CD14-positive monocyte (primary cell): ENCODE measurements at regions not wholly inside any gene's neighbourhood (a gene's known extent, or its start where the extent isn't known, plus 50 kb on each side); places are given as distances from the start of the nearest gene placed in this dataset.

Experiments
- DNase-seq, 3 donors: peaks; one replicate each; pipeline ENCODE4 v3.0.0-alpha.2; 2011 to 2022
- H2AFZ ChIP-seq: 2 replicates; pipeline ENCODE4 v1.6.0; 2012; ENCODE audit warnings: mild to moderate bottlenecking, low read depth, low read length, inconsistent platforms; ENCODE audit not compliant: insufficient read depth, poor library complexity, severe bottlenecking
- H3K27ac ChIP-seq, 2 donors: 1 replicate in 1 of 2; 2 replicates in 1 of 2; pipeline ENCODE4 v1.5.1; 2012 to 2013; ENCODE audit warnings: low read length in 2 of 2, control low read depth in 1 of 2, inconsistent platforms in 1 of 2, low read depth in 1 of 2, mild to moderate bottlenecking in 1 of 2
- H3K27me3 ChIP-seq, 2 donors: one replicate each; pipeline versions ENCODE4 v1.6.0 to v1.6.1; 2011 to 2013; ENCODE audit warnings: low read length in 2 of 2; ENCODE audit not compliant: control insufficient read depth in 2 of 2, insufficient read depth in 2 of 2
- H3K36me3 ChIP-seq, 2 donors: replicated peaks in 1 of 2; 1 replicate in 1 of 2; 2 replicates in 1 of 2; pipeline versions ENCODE4 v1.5.1 to v1.6.1; 2012 to 2013; ENCODE audit warnings: low read length in 2 of 2, control low read depth in 1 of 2, inconsistent platforms in 1 of 2, mild to moderate bottlenecking in 1 of 2; ENCODE audit not compliant: insufficient read depth in 2 of 2, control insufficient read depth in 1 of 2
- H3K4me1 ChIP-seq, 2 donors: 1 replicate in 1 of 2; 2 replicates in 1 of 2; pipeline versions ENCODE4 v1.5.1 to v1.6.1; 2012 to 2013; ENCODE audit warnings: low read length in 2 of 2, control low read depth in 1 of 2, inconsistent platforms in 1 of 2, mild to moderate bottlenecking in 1 of 2, moderate library complexity in 1 of 2; ENCODE audit not compliant: insufficient read depth in 2 of 2, control insufficient read depth in 1 of 2
- H3K4me2 ChIP-seq: replicated peaks from 2 replicates; pipeline ENCODE3; 2012; ENCODE audit warnings: low read length, moderate library complexity, mild to moderate bottlenecking; ENCODE audit not compliant: poor library complexity, severe bottlenecking; ENCODE audit errors: extremely low read depth
- H3K4me3 ChIP-seq, 3 experiments: fragments of 200-600 bp in 1 of 3; sonication (generic) in 1 of 3; replicated peaks in 1 of 3; 1 replicate in 2 of 3; 2 replicates in 1 of 3; pipeline ENCODE4 v1.5.1; 2011 to 2013; ENCODE audit warnings: low read length in 3 of 3, mild to moderate bottlenecking in 3 of 3, control low read depth in 2 of 3, low read depth in 2 of 3, inconsistent platforms in 1 of 3, moderate library complexity in 1 of 3
- H3K79me2 ChIP-seq: 2 replicates; pipeline ENCODE4 v1.6.0; 2012; ENCODE audit warnings: mild to moderate bottlenecking, control low read depth, inconsistent platforms, low read length, moderate library complexity; ENCODE audit not compliant: insufficient read depth
- H3K9ac ChIP-seq: 2 replicates; pipeline ENCODE4 v1.6.0; 2017; ENCODE audit warnings: low read length, mild to moderate bottlenecking; ENCODE audit not compliant: insufficient read depth, poor library complexity, severe bottlenecking
- H3K9me3 ChIP-seq, 2 donors: replicated peaks in 1 of 2; 1 replicate in 1 of 2; 2 replicates in 1 of 2; pipeline versions ENCODE4 v1.5.1 to v1.6.1; 2012 to 2013; ENCODE audit warnings: low read length in 2 of 2, control low read depth in 1 of 2; ENCODE audit not compliant: control insufficient read depth in 1 of 2, insufficient read depth in 1 of 2
- H4K20me1 ChIP-seq: 2 replicates; pipeline ENCODE4 v1.6.0; 2012; ENCODE audit warnings: mild to moderate bottlenecking, low read length, control low read depth, moderate library complexity; ENCODE audit not compliant: insufficient read depth
- H3K27ac Mint-ChIP-seq, 7 donors: one replicate each; pipeline ENCODE4 v1.8.0; 2020; ENCODE audit warnings: mild to moderate bottlenecking in 7 of 7, mixed read lengths in 7 of 7, moderate library complexity in 6 of 7, inconsistent platforms in 2 of 7
- H3K27me3 Mint-ChIP-seq, 3 donors: one replicate each; pipeline ENCODE4 v1.8.0; 2021 to 2022; ENCODE audit warnings: low read depth in 3 of 3, mild to moderate bottlenecking in 3 of 3, mixed read lengths in 3 of 3, moderate library complexity in 3 of 3, inconsistent platforms in 1 of 3
- H3K36me3 Mint-ChIP-seq, 2 donors: one replicate each; pipeline ENCODE4 v1.8.0; 2020; ENCODE audit warnings: mixed read lengths in 2 of 2, inconsistent platforms in 1 of 2, mild to moderate bottlenecking in 1 of 2
- H3K4me1 Mint-ChIP-seq: one replicate; pipeline ENCODE4 v1.8.0; 2020; ENCODE audit warnings: mild to moderate bottlenecking, mixed read lengths
- H3K4me3 Mint-ChIP-seq, 2 donors: one replicate each; pipeline ENCODE4 v1.8.0; 2020; ENCODE audit warnings: mild to moderate bottlenecking in 2 of 2, mixed read lengths in 2 of 2, moderate library complexity in 1 of 2
- H3K9me3 Mint-ChIP-seq, 7 donors: one replicate each; pipeline ENCODE4 v1.8.0; 2020 to 2022; ENCODE audit warnings: mixed read lengths in 7 of 7, mild to moderate bottlenecking in 6 of 7, moderate library complexity in 6 of 7, inconsistent platforms in 2 of 7
- CTCF ChIP-seq: fragments of 200-600 bp; IDR thresholded peaks from one replicate; pipeline ENCODE4 v1.8.0; 2022; ENCODE audit warnings: antibody characterized with exemption, mild to moderate bottlenecking
- WGBS: methylation state at CpG from one replicate; pipeline ENCODE4 v1.1.5; 2013; ENCODE audit warnings: missing lambda C conversion rate; ENCODE audit not compliant: insufficient coverage; 5-methylcytosine and 5-hydroxymethylcytosine counted together
- intact Hi-C, 2 donors: fragments of 100-400 bp; cut with micrococcal nuclease; formaldehyde crosslinking; loops; one replicate each; pipeline versions ENCODE4 v1.15.0 to v1.15.1; 2023

GRCh38 chrX:4484266-4484665 lies 770.8 kb upstream of the PRKX start:
- peaks cover 4 to 8% of the 10 kb centered on the region in 2 donors for H3K9me3 ChIP-seq
- Mint-ChIP-seq H3K27ac (no peak overlapping the region), H3K4me3 (no peak overlapping the region), H3K9me3 (peaks cover 0 to 13% (median 6%) of the 10 kb centered on the region in 7 donors), H3K4me1 (no peaks in the 10 kb centered on the region), H3K27me3 (no peaks in the 10 kb centered on the region), H3K36me3 (no peaks in the 10 kb centered on the region)
- H4K20me1 ChIP-seq, result no peaks in the 10 kb centered on the region
- H3K79me2 ChIP-seq, result no peaks in the 10 kb centered on the region
- no peak overlapping the region for H3K4me3 ChIP-seq
- no peak for DNase-seq
- no peak overlapping the region for H3K27ac ChIP-seq
- H3K4me2 ChIP-seq, result no peak overlapping the region
- no peak overlapping the region for H2AFZ ChIP-seq
- intact Hi-C loops, result no loop called here
- WGBS, result 100% methylated on average over 2 of the region's 5 CpGs
- H3K4me1 ChIP-seq, result no peaks in the 10 kb centered on the region
- TF ChIP-seq CTCF, result no peak
- H3K36me3 ChIP-seq, result no peaks in the 10 kb centered on the region
- no peaks in the 10 kb centered on the region for H3K27me3 ChIP-seq
- no peak overlapping the region for H3K9ac ChIP-seq

- H3K4me1 Mint-ChIP-seq, result no peaks in the 10 kb centered on the region
- Histone ChIP-seq H3K9me3 (peaks cover 12 to 13% of the 10 kb centered on the region in 2 donors), H3K9ac (no peak overlapping the region), H3K4me3 (no peak overlapping the region), H3K4me1 (no peaks in the 10 kb centered on the region), H4K20me1 (no peaks in the 10 kb centered on the region), H3K4me2 (no peak overlapping the region), H3K36me3 (no peaks in the 10 kb centered on the region), H3K27ac (no peak overlapping the region), H3K27me3 (no peaks in the 10 kb centered on the region), H3K79me2 (no peaks in the 10 kb centered on the region), H2AFZ (no peak overlapping the region)
- peaks cover 5 to 17% (median 13%) of the 10 kb centered on the region in 7 donors for H3K9me3 Mint-ChIP-seq
- no peak for TF ChIP-seq CTCF
- H3K36me3 Mint-ChIP-seq, result no peaks in the 10 kb centered on the region
- no peak for DNase-seq
- no peak overlapping the region for H3K27ac Mint-ChIP-seq
- no CpG with 5 or more reads among the region's 4 CpGs for WGBS
- H3K4me3 Mint-ChIP-seq, result no peak overlapping the region
- peaks cover 0 to 3% (median 0%) of the 10 kb centered on the region in 3 donors for H3K27me3 Mint-ChIP-seq
- intact Hi-C loops, result no loop called here
Observed at GRCh38 chrX:4451591-4451990, 738.1 kb upstream of the PRKX start.
